Small intestine (tissue), 7 donors: ENCODE measurements at regions not wholly inside any gene's neighbourhood (a gene's known extent, or its start where the extent isn't known, plus 50 kb on each side); places are given as distances from the start of the nearest gene placed in this dataset.
"Not testable (repeated sequence)": the region's sequence is repeated elsewhere in the genome, so short reads cannot be mapped to it uniquely, and the experiment has no call there.

ENCODE experiments used
- DNase-seq, 2 donors: peaks; one replicate each; pipeline versions ENCODE4 v3.0.0 to v3.0.0-alpha.2; 2013
- FAIRE-seq: peaks from 2 replicates; lab custom pipeline; 2012; peaks lifted over from hg19 to GRCh38; lab: Jason Lieb, UNC
- H3K27ac ChIP-seq, 3 donors: one replicate each; pipeline ENCODE4 v1.5.1; 2013; ENCODE audit warnings: low read length in 2 of 3, mild to moderate bottlenecking in 2 of 3, control low read depth in 1 of 3, inconsistent platforms in 1 of 3, low read depth in 1 of 3, moderate library complexity in 1 of 3
- H3K27me3 ChIP-seq, 3 donors: one replicate each; pipeline ENCODE4 v1.6.1; 2013; ENCODE audit warnings: low read length in 3 of 3, inconsistent platforms in 1 of 3; ENCODE audit not compliant: control insufficient read depth in 3 of 3, insufficient read depth in 3 of 3
- H3K36me3 ChIP-seq, 3 donors: one replicate each; pipeline ENCODE4 v1.6.1; 2013; ENCODE audit warnings: low read length in 3 of 3, inconsistent platforms in 1 of 3, low read depth in 1 of 3, mild to moderate bottlenecking in 1 of 3, moderate library complexity in 1 of 3; ENCODE audit not compliant: control insufficient read depth in 3 of 3, insufficient read depth in 2 of 3
- H3K4me1 ChIP-seq, 3 donors: one replicate each; pipeline ENCODE4 v1.6.1; 2013; ENCODE audit warnings: low read length in 2 of 3, inconsistent platforms in 1 of 3, low read depth in 1 of 3, mild to moderate bottlenecking in 1 of 3, moderate library complexity in 1 of 3; ENCODE audit not compliant: control insufficient read depth in 3 of 3, insufficient read depth in 2 of 3
- H3K4me3 ChIP-seq, 3 donors: one replicate each; pipeline ENCODE4 v1.5.1; 2013; ENCODE audit warnings: low read length in 3 of 3, control low read depth in 1 of 3, inconsistent platforms in 1 of 3, low read depth in 1 of 3, mild to moderate bottlenecking in 1 of 3, moderate library complexity in 1 of 3
- H3K9me3 ChIP-seq, 2 donors: one replicate each; pipeline ENCODE4 v1.6.1; 2013; ENCODE audit warnings: low read depth in 1 of 2, low read length in 1 of 2; ENCODE audit not compliant: control insufficient read depth in 2 of 2, insufficient read depth in 1 of 2
- WGBS, 3 donors: extraction: QIAGEN DNeasy Blood & Tissue Kit; methylation state at CpG; one replicate each; pipeline ENCODE4 v1.1.7; 2013; 5-methylcytosine and 5-hydroxymethylcytosine counted together
- donor health status: healthy with polysubstance abuse.
- donor health status: control.
- donor health status: control.
- donor health status: Bipolar disorder and iron deficiency.
- donor health status: healthy.

DNA sequence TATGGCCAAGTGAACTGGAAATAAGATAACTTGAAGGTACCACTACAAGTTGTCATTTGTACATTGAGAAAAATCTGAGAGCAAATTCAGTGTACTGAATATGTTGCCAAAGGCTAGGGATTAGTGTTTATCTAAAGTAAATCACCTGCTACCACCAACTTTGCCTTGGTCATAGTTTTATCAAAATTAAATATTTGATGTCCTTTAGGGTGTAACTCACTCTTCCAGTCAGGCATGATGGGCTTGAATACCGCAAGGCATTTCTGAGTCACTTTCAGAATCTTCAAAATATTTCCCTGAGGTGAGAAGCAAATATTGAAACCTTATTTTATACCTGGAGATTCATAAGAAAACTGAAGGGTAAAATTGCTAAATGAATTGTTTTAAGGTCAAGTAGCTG lies 1338.6 kb upstream of the ACO1 start:
- DNase-seq, result no peak
- WGBS, 3 donors, result 52 to 69% (median 62%) methylated on average over 1 of the region's 1 CpG
- no peaks in the 10 kb centered on the region for H3K27me3 ChIP-seq
- H3K4me1 ChIP-seq, result no peaks in the 10 kb centered on the region
- H3K27ac ChIP-seq, result no peak overlapping the region
- no peaks in the 10 kb centered on the region for H3K9me3 ChIP-seq
- H3K4me3 ChIP-seq, result no peak overlapping the region
- H3K36me3 ChIP-seq, result no peaks in the 10 kb centered on the region
- FAIRE-seq, result no peak

DNA sequence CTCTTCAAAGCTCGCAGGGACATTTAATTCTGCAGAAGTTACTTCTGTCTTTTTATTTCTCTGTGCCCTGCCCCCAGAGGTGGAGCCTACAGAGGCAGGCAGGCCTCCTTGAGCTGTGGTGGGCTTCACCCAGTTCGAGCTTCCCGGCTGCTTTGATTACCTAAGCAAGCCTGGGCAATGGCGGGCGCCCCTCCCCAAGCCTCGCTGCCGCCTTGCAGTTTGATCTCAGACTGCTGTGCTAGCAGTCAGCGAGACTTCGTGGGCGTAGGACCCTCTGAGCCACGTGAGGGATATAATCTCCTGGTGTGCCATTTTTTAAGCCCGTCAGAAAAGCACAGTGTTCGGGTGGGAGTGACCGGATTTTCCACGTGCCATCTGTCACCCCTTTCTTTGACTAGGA lies 1322.9 kb upstream of the ACO1 start:
- H3K4me3 ChIP-seq, DNase-seq, H3K27ac ChIP-seq, H3K36me3 ChIP-seq, H3K4me1 ChIP-seq, FAIRE-seq, H3K9me3 ChIP-seq, H3K27me3 ChIP-seq: not testable (repeated sequence)
- WGBS, 3 donors, result 82 to 84% (median 83%) methylated on average over 15 of the region's 15 CpGs

DNA sequence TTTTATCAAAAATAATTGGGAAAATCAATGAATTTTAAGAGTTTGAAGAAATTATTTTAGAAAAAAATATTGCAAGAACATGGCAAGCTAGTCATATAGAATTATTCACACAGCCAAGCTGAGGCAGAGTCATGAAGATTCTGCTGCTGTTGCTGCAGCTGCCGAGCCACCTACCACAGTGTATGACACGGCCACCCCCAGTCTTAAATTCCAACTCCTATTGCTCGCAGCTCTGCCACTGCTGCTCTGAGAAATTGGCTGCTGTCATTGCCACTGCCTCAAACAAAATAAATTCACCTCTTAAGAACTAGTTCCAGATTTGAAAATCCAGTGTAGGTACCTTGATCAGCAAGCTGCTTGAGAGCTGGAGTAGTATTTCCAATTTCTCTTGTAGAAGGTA lies 1318.8 kb upstream of the ACO1 start:
- H3K27ac ChIP-seq, result no peak overlapping the region
- H3K27me3 ChIP-seq, result no peaks in the 10 kb centered on the region
- no peak overlapping the region for H3K4me3 ChIP-seq
- no peaks in the 10 kb centered on the region for H3K4me1 ChIP-seq
- FAIRE-seq, result no peak
- WGBS, 3 donors, result 73 to 81% (median 77%) methylated on average over 3 of the region's 3 CpGs
- no peak for DNase-seq
- no peaks in the 10 kb centered on the region for H3K9me3 ChIP-seq
- no peaks in the 10 kb centered on the region for H3K36me3 ChIP-seq

DNA sequence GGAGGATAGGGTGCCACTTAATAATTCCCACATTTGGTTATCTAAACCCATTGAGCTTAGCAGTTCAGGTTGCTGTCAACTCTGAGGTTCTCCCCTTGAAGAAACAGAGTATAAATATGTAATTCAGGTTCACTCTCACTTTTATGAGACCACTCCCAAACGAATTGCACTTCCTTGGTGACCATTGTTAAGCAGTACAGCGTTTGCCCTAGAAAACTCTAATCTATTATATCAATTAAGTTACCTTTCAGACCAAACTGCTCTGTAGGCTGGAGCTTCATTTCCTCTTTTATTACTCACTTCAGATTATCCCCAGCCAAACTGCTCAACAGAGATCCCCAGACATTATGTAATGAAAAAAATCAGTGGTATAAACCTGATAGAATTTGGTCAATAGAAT lies 1317.0 kb upstream of the ACO1 start:
- Histone ChIP-seq H3K4me1 (no peaks in the 10 kb centered on the region), H3K27ac (no peak overlapping the region), H3K36me3 (no peaks in the 10 kb centered on the region), H3K4me3 (no peak overlapping the region), H3K27me3 (no peaks in the 10 kb centered on the region), H3K9me3 (peaks cover 0 to 9% of the 10 kb centered on the region in 2 donors)
- 13 to 38% (median 13%) methylated on average over 2 of the region's 2 CpGs for WGBS, 3 donors
- FAIRE-seq (no peak), DNase-seq (no peak)

DNA sequence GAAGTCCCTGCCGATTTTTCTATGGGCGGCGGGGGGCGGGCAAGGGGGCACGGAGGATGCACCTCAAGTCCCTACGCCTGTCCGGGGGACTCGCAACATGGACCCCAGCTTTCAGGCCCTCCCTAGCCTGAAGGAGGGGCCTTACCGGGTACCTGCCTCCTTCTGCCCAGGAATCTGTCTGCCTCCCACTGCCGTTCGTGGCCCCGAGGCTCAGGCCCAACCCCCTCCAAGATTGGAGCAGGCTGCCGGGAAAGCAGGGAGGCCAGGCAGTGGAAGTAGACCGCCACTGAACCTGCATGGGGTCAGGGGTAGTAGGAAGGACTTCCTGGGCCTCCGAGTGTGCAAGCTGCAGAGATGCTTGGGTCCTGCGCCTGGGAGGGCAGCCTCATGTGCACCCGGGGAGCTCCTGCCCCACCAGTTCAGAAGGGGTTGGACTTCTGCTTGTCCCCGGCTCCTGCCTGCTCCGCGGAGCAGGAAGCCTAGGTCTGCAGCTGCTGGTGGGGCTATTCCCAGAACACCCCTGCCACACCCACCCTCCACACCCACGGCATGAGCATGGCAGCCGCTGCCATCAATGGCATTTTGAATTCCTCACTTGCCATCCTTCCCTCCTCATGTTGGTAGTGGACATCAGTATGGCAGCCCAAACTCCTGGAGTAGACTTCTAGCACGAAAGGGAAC lies 1312.7 kb upstream of the ACO1 start:
- DNase-seq (no peak), FAIRE-seq (no peak)
- Histone ChIP-seq H3K27ac (no peak overlapping the region), H3K36me3 (no peaks in the 10 kb centered on the region), H3K9me3 (peaks cover 0 to 9% of the 10 kb centered on the region in 2 donors), H3K4me1 (no peaks in the 10 kb centered on the region), H3K4me3 (no peak overlapping the region), H3K27me3 (no peaks in the 10 kb centered on the region)
- 89 to 94% (median 90%) methylated on average over 22 to 23 of the region's 23 CpGs for WGBS, 3 donors

DNA sequence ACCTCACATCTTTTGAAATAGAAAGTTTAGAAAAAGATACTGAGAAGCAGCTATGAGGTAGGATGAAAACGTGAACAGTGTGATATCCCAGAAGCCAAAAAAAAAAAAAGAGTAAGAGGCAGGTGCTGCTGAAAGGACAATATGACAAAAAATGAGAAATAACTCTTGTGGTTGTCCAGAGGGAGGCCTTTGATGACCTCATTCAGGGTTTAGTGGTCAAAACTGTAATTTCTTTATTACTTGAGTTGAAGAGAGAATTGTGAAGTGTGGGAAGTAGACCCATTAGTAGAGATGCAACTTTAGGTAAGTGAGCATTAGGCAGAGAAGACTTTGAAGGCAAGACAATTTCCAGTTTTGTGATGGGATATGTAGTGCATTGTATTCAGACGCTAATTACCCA lies 1306.3 kb upstream of the ACO1 start:
- no peak overlapping the region for H3K27ac ChIP-seq
- WGBS, 3 donors, result 61 to 76% (median 71%) methylated on average over 2 of the region's 2 CpGs
- no peak for FAIRE-seq
- no peak for DNase-seq
- H3K9me3 ChIP-seq, result no peaks in the 10 kb centered on the region
- H3K27me3 ChIP-seq, result no peaks in the 10 kb centered on the region
- H3K4me3 ChIP-seq, result no peak overlapping the region
- no peaks in the 10 kb centered on the region for H3K36me3 ChIP-seq
- no peaks in the 10 kb centered on the region for H3K4me1 ChIP-seq

DNA sequence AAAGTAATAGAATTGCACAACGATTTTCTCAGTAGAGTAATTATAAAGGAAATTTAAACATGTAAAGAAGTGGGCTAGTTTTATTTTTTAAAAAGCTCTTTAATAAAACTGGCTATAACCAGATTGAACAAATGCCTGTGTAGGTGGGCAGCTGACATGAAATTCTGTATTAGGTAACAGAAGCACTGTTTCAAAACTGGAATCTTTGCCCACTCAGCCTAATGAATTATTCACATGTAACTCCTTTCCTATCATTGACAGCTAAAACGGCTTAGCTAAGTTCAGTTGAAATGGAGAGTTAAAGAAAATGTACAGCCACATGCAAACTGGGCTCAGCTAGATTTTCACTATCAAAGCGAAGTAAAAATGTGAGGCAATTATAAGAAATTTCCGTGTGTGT lies 1300.1 kb upstream of the ACO1 start:
- Histone ChIP-seq H3K4me1 (no peaks in the 10 kb centered on the region), H3K36me3 (no peaks in the 10 kb centered on the region), H3K9me3 (no peaks in the 10 kb centered on the region), H3K27ac (no peak overlapping the region), H3K4me3 (no peak overlapping the region), H3K27me3 (no peaks in the 10 kb centered on the region)
- FAIRE-seq (no peak), DNase-seq (no peak)
- 68 to 74% (median 69%) methylated on average over 4 of the region's 4 CpGs for WGBS, 3 donors

DNA sequence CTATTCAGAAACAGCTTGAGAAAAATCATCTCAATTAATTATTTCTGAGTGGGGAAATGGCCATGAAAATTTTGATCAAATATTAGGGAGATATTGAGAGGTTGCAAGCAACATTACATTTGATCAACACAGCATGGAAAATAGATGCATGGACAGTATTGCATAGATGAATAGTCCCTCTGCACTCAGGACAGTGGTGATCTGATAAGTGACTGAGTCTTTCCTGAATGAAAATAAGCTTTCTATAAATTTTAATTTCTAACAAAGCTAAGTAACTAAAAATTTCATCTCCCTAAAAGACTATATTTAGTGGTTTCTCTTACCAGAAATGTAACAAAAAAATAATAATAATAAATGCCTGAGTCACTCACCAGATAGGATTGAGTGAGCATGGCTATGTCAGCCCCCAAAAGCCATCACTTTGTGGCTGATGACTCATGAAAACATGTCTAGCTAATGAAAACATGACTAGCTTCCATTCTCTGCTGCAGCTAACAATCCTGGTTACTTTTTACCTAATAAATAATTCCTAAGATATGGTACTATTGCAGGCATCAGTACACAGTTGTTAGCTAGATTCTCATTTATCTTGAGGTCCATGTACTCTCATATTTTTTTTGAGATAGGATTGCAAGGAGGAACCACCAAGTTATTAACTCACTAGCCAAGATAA lies 1294.8 kb upstream of the ACO1 start:
- H3K27ac ChIP-seq, result no peak overlapping the region
- H3K9me3 ChIP-seq, result no peaks in the 10 kb centered on the region
- H3K4me3 ChIP-seq, result no peak overlapping the region
- no peaks in the 10 kb centered on the region for H3K36me3 ChIP-seq
- DNase-seq (no peak), FAIRE-seq (no peak)
- H3K27me3 ChIP-seq, result no peaks in the 10 kb centered on the region
- no peaks in the 10 kb centered on the region for H3K4me1 ChIP-seq

DNA sequence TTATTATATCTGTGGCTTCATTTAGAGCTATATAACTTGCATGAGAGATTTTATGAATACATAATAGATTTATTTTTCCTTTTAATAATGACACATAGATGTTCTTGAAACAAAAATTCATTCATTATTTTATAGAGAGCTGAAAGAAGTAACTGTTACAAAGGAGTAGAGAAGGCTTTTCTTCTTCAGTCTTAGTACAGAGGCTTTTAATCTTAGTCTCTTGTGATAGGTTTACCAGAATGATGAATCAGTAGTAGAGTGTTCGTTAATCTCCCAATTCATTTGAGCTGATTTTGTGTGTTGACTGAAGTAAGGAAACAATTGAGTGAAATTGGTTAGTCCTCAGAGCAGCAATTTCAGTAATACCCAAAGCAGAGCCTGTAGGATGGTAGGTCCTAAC lies 1284.1 kb upstream of the ACO1 start:
- 72 to 85% (median 82%) methylated on average over 1 of the region's 1 CpG for WGBS, 3 donors

More for the DNA sequence above, 1284.1 kb upstream of the ACO1 start:
- FAIRE-seq (no peak), DNase-seq (no peak)
- H3K36me3 ChIP-seq, result no peaks in the 10 kb centered on the region
- H3K9me3 ChIP-seq, result no peaks in the 10 kb centered on the region
- no peak overlapping the region for H3K4me3 ChIP-seq
- no peak overlapping the region for H3K27ac ChIP-seq
- no peaks in the 10 kb centered on the region for H3K27me3 ChIP-seq
- H3K4me1 ChIP-seq, result no peaks in the 10 kb centered on the region
